GM21576 (cell line): ENCODE measurements at regions not wholly inside any gene's neighbourhood (a gene's known extent, or its start where the extent isn't known, plus 50 kb on each side); places are given as distances from the start of the nearest gene placed in this dataset.

Experiments
- ATAC-seq: cut with Tn5 transposase; IDR thresholded peaks from one replicate; pipeline ENCODE4 v1.9.1; 2021; ENCODE audit warnings: mild to moderate bottlenecking, moderate library complexity; ENCODE audit not compliant: unreplicated experiment

GRCh38 chr2:16566701-16567100, 98.9 kb downstream of the CYRIA start:
- no peak for ATAC-seq

- no peak for ATAC-seq
These were observed 100.2 kb downstream of the CYRIA start for GRCh38 chr2:16565481-16565880.

DNA sequence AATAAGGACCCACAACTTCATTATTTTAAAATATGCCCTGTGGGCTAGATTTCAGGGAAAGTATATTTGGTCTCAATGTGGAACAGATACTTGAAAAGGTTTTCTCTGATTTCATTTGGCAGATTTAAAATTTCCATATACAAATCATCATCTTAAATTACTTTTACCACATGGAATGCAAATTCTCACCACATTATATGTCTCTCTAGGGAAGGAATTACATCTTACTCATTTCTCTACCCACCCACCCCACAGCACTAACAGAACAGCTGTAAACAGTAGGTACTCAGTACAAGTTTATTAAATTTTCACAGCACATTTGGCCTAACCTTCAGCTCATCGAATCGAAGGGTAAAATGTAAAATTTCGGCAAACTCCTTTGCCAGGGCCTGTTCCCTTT, 104.0 kb downstream of the CYRIA start:
- no peak for ATAC-seq

GRCh38 chr2:16561251-16561650, 104.4 kb downstream of the CYRIA start:
- no peak for ATAC-seq

GRCh38 chr2:16559278-16560067, 106.2 kb downstream of the CYRIA start:
- ATAC-seq = no peak

DNA sequence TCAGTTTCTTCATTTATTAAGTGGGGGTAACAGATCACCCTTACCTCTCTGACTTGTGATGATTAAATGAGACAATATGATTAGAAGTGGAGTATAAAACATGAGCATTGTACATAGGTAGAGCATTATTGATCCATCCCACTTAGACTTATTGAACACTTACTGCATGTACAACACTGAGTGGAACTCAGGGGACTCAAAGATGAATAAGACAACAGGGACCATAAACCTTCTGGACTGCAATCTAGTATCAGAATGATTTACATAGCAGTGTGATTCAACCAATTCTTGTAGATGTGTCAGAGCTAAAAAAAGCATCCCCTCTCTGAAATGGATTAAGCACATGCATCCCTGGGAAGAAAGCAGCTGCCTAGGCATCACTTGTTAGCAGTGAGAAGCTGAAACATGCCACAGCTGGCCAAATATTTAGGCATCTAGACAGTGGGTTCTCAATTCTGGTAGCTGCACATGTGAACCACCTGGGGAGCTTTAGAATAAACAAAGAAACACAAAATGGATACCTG, 111.5 kb downstream of the CYRIA start:
- ATAC-seq = no peak

- no peak for ATAC-seq
These were observed 112.4 kb downstream of the CYRIA start for GRCh38 chr2:16553226-16553625.

DNA sequence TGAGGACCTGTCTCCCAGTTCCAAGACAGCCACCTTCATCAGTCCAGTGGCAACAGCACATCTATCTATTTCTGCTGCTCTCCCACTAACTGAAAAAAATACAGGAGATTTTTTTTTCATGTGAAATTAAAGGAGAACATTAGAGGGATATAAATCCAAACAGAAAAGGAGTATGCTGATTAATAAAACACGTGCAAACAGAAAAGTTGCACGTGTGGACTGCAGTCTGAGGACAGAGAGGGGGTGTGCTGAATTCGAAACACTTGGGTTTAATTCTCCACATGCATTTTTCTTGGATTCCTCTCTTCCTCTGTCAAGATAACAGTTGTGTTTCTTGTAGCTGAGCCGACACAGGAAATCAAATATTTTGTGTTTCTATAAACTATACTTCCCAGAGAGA, 113.4 kb downstream of the CYRIA start:
- no peak for ATAC-seq

GRCh38 chr2:16548036-16548435, 117.6 kb downstream of the CYRIA start:
- no peak for ATAC-seq

- ATAC-seq = no peak
These were observed 119.4 kb downstream of the CYRIA start for GRCh38 chr2:16546128-16546754.

DNA sequence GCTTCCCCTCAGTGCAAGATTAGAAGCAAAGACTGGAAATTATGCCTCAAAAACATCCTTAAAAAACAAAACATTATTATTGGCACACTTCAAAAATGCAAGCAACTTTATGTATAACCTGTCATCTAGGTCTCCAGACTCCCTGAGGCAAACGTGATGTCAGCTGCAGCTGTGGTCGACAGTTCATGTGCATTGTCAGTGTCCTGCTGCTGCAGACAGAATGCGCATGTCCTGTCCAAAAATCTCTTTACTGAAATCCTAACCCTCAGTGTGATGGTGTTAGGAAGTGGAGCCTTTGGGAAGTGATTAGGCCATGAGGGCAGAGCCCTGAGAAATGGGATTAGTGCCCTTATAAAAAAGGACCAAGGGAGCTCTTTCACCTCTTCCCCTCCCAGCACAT, 126.9 kb downstream of the CYRIA start:
- ATAC-seq = no peak

GRCh38 chr2:16537347-16537746, 128.3 kb downstream of the CYRIA start:
- no peak for ATAC-seq

- no peak for ATAC-seq
These were observed 139.4 kb downstream of the CYRIA start for GRCh38 chr2:16526193-16526592.

DNA sequence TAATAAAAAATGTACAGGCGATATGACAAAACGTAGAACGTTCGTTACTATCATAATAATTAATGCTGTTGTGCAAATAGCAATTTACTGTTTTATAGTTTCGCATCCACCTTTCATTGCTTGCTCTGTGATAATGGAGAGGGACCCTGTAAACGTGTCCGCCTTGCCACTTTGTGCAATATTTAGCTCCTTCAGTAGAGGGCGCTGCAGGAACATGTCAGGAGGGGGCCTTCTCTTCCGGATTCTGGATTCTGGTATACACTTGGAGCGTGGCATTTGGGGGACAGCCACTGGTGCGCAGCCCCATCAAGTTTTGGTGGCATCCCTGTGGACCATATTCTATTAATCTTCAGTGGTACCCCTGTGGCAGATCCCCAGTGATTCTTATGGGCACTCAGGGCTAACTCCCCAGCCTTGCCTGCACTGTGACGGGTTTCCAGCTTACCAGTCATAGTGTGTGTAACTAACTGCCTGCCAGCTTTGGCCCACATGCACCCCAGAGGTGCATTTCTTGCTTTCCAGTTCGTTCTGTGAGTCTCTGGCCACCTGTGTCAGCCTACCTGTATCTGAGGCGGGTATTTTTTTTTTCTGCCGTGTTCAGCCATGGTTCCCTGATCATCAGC, 140.3 kb downstream of the CYRIA start:
- ATAC-seq = no peak

DNA sequence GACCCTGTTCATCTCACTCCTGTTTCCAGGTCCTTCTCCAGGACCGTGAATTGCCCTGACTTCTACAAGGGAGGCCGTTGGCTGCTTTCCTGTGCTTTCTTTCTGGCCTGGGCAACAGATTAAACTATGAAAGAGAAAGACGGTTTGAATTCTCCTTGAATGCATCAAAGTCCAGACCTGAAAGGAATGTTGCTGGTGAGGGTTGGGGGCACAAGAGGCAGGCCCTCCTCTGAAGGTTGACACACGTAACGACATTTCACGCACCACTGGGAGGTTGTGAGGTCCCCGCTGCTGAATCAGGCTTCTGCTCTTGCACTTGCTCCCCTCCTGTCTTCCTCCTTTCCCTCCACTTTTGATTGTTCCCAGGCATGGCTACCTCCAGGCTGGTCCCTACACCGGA, 141.9 kb downstream of the CYRIA start:
- ATAC-seq = no peak

DNA sequence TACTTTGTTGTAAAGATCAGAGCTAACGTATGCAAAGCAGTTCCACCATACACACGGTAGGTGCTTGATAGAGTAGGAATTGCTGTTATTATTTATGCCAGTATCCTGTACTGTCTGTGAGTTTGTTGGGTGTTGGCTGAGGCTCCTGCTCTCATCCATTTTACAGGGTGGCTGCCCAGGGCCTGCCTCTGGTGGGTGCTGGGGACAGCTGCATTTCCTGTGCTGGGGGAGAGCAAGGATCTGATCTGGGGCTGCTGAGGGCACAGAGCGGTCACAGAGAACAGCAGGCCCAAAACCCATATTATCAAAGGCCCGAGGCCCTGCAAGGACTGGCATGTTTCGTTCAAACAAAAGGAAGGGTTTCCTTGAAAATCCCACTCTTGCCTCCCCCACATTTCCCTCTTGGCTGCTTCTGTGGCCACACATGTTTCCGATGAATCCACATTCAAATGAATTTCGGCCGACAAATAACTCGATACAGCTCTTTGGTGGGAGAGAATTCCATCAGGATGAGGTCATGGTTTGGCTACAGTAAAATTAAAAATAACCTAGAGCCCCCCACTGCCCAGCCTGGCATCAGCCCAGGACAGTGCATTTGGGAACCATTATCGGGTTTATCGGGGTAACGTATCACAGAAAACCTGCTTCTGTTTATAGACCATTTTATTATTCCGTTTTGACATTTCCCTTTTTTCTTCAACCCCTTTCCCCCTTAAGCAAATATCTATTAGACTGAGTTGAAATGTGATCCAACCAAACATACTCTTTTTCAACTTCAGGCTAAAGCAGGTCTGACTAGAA, 143.4 kb downstream of the CYRIA start:
- no peak for ATAC-seq

DNA sequence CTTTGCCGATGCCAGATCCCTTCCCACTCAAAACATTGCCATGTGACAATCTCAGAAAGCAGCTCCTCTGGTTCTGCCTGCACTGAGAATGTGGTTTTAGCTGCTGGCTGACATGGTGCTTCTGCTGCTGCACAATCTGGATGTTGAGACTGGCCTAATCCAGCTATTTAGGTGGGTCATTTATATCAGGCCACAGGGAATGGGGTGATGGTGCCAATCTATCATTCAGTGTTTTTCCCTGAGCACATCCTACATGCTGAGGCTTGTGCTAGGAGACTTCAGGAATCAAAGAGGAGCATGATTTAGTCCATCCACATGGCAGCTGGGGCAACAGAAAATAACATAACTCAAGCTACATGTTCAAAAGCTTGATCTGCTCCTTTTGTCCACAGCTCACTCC, 144.7 kb downstream of the CYRIA start:
- ATAC-seq = no peak

DNA sequence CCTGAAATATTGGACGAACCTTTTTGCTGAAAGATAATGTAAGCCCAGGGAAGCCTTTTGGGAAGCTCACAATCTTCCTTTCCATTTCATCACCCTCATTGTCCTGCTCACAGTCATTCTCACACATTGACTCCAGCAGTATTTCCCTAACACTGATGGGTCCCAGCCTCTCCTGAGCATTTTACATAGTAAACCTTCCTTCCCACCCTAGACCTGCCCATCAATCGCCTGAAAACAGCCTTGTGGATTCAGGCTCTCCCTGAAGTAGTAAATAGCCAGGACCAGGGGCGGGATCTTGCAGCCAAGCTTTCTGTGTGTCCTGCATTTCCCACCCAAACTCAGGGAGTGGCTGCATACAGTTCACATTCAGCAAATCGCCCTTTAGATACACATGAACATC, 149.9 kb downstream of the CYRIA start:
- no peak for ATAC-seq

- no peak for ATAC-seq
These were observed 152.0 kb downstream of the CYRIA start for GRCh38 chr2:16513626-16514025.

GRCh38 chr2:16511041-16511440, 154.6 kb downstream of the CYRIA start:
- no peak for ATAC-seq

- no peak for ATAC-seq
These were observed 156.6 kb downstream of the CYRIA start for GRCh38 chr2:16509042-16509441.
